ENCODE measurements at regions not wholly inside any gene's neighbourhood (a gene's known extent, or its start where the extent isn't known, plus 50 kb on each side); places are given as distances from the start of the nearest gene placed in this dataset.

DNA sequence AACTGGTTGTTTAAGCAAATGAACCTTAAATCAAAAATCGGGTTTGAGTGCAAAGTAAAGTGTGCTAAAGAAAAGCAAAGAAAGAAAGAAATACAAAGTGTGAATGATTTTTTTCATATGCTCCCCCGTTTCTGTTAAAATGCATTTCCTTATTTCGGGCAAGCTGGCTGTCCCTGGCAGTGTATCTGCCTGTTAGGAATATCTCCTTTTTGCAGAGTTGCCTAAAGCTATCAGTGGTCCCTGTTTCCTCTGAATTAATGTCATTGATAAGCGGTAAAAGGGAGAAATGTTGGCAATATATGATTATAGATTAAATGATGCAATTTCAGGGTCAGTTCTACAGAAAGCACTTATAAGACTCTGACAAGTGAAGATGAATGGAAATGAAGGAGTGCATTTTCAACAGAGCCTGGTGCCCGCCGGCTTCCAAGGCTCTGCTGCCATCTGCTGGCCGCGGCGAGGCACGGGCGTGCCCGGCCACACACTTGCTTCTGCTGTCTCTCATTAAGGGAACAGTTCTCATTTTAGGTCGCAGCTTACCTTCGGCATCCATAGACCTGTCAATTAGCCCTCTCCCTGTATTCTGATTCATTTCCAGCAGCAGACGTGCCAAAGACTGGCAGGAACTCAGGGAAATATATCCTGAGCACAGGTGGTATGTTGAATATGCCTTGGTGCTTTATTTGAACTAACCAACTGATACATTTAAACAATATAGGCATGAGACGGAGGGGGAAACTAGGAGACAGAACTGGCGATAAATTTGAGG lies 381.9 kb downstream of the C6orf118 start:
- ChIA-PET CTCF (interaction anchor here (0.9 to 2.5 kb wide), 6 partner anchors 9 to 63 kb away, joined by 3 to 10 read pairs (median 4); no protein-coding TSS in a partner anchor), POLR2A (no interaction called here)
- TF ChIP-seq, protein P1, sequence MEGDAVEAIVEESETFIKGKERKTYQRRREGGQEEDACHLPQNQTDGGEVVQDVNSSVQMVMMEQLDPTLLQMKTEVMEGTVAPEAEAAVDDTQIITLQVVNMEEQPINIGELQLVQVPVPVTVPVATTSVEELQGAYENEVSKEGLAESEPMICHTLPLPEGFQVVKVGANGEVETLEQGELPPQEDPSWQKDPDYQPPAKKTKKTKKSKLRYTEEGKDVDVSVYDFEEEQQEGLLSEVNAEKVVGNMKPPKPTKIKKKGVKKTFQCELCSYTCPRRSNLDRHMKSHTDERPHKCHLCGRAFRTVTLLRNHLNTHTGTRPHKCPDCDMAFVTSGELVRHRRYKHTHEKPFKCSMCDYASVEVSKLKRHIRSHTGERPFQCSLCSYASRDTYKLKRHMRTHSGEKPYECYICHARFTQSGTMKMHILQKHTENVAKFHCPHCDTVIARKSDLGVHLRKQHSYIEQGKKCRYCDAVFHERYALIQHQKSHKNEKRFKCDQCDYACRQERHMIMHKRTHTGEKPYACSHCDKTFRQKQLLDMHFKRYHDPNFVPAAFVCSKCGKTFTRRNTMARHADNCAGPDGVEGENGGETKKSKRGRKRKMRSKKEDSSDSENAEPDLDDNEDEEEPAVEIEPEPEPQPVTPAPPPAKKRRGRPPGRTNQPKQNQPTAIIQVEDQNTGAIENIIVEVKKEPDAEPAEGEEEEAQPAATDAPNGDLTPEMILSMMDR (IDR thresholded peaks at IDR 0.05; ENCODE audit: control extremely low read depth, extremely low read depth, low read depth, missing control alignments) = peak; percentile 98
- peak; percentile 58 for DNase-seq (ENCODE audit: extremely low spot score)

DNA sequence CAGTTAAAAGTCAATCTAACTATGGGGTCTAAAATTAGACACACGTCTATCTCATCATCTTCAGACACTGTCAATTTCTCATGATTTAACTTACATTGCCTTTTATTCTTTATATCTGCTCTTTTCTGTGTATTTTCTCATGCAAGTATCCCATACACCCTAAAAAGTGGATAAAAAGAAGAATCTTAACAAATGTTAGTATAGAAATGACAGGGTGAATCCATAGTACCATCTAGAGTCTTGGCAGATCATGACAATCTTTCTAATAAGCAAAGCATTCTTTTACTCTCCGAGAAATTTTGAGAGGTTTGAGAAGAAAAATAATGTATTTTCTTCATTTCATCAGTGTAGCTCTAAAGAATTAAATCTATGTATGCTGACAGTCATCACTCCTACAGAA lies 382.7 kb downstream of the C6orf118 start:
- POLR2A ChIA-PET = no interaction called here
- TF ChIP-seq, protein P1 (IDR thresholded peaks at IDR 0.05; ENCODE audit: control extremely low read depth, extremely low read depth, low read depth, missing control alignments) = no peak
- no peak for DNase-seq (ENCODE audit: extremely low spot score)
- CTCF ChIA-PET = interaction anchor here (2.5 kb wide), 2 partner anchors 10 to 28 kb away, joined by 7 to 10 read pairs; no protein-coding TSS in a partner anchor

DNA sequence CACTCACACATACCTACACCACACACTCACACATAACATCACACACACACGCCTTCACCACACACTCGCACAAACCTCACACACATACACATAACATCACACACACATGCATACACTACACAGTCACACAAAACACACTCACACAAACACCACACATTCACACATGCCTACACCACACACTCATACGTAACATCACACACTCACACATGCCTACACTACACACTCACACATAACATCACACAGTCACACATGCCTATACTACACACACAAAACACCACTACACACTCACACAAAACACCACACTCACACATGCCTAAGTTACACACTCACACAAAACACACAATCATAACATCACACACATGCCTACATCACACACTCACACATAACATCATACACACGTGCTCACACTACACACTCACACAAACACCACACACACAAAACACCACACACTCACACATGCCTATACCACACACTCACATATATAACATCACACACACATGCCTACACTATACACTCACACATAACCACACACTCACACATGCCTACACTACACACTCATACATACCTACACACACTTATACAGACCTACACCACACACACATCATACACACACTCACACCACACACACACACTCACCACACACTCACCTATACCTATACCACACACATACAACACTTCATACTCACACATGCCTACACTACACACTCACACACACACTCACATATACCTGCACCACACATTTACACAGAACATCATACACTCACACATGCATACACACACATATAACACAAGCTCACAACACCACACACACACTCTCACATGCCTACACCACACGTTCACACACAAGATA lies 383.5 kb downstream of the C6orf118 start:
- CTCF ChIA-PET = interaction anchor here (1.2 to 2.5 kb wide), 2 partner anchors 11 kb away, joined by 3 to 10 read pairs; no protein-coding TSS in a partner anchor
- DNase-seq (ENCODE audit: extremely low spot score) = no peak
- TF ChIP-seq, protein P1 (IDR thresholded peaks at IDR 0.05; ENCODE audit: control extremely low read depth, extremely low read depth, low read depth, missing control alignments) = no peak
- POLR2A ChIA-PET = no interaction called here

GRCh38 chr6:164924674-164925073 lies 384.7 kb downstream of the C6orf118 start:
- no peak for DNase-seq (ENCODE audit: extremely low spot score)
- ChIA-PET POLR2A (no interaction called here), CTCF (interaction anchor here (1.2 kb wide), 1 partner anchor 13 kb away, joined by 3 read pairs; no protein-coding TSS in a partner anchor)
- TF ChIP-seq, protein P1 (IDR thresholded peaks at IDR 0.05; ENCODE audit: control extremely low read depth, extremely low read depth, low read depth, missing control alignments) = no peak

GRCh38 chr6:164917211-164917610 lies 392.2 kb downstream of the C6orf118 start:
- POLR2A ChIA-PET = no interaction called here
- TF ChIP-seq, protein P1 (IDR thresholded peaks at IDR 0.05; ENCODE audit: control extremely low read depth, extremely low read depth, low read depth, missing control alignments) = no peak
- CTCF ChIA-PET = no interaction called here
- DNase-seq (ENCODE audit: extremely low spot score) = no peak

DNA sequence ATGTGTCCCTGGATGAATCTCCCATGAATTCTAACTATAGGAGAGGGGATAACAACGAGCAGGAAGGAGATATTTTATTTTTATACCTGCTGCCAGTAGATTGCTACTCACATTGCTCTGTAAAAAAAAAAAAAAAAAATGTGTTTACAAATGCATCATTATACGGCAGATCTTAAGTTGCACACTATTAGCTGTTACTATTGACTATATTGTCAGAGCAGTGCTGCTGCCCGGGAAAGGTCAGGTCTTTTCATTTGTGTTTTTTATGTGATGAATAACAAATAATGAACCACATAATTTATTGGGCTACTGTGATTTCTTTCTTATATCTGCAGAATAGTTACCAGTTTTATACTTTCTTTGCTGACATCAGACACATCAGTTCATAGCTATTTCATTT lies 393.3 kb downstream of the C6orf118 start:
- ChIA-PET POLR2A (interaction anchor here (0.8 kb wide), 1 partner anchor 1188 kb away, joined by 5 read pairs; no protein-coding TSS in a partner anchor), CTCF (no interaction called here)
- DNase-seq (ENCODE audit: extremely low spot score) = no peak

More for the DNA sequence above, 393.3 kb downstream of the C6orf118 start:
- TF ChIP-seq, protein P1 (IDR thresholded peaks at IDR 0.05; ENCODE audit: control extremely low read depth, extremely low read depth, low read depth, missing control alignments) = no peak

Measured in GM10248 (cell line).